Neural crest cell (in vitro differentiated cells): ENCODE measurements at regions not wholly inside any gene's neighbourhood (a gene's known extent, or its start where the extent isn't known, plus 50 kb on each side); places are given as distances from the start of the nearest gene placed in this dataset.
A peak's percentile ranks its signal among the peaks of the same experiment; 100 is the strongest.
"Not testable (repeated sequence)": the region's sequence is repeated elsewhere in the genome, so short reads cannot be mapped to it uniquely, and the experiment has no call there.

Experiments
- DNase-seq: peaks from one replicate; pipeline ENCODE4 v3.0.0; 2021; ENCODE audit warnings: low read depth, mixed read lengths, low spot score
- H3K27ac Mint-ChIP-seq: one replicate; pipeline ENCODE4 v1.8.0; 2021; ENCODE audit warnings: mild to moderate bottlenecking, mixed read lengths; ENCODE audit not compliant: unreplicated experiment
- H3K27me3 Mint-ChIP-seq: 2 replicates; pipeline ENCODE4 v1.8.0; 2021; ENCODE audit warnings: low read depth, mild to moderate bottlenecking, mixed read lengths
- H3K36me3 Mint-ChIP-seq: 2 replicates; pipeline ENCODE4 v1.8.0; 2021; ENCODE audit warnings: low read depth, mild to moderate bottlenecking, mixed read lengths
- H3K4me1 Mint-ChIP-seq: 2 replicates; pipeline ENCODE4 v1.8.0; 2021; ENCODE audit warnings: mixed read lengths
- H3K4me3 Mint-ChIP-seq: one replicate; pipeline ENCODE4 v1.8.0; 2021; ENCODE audit warnings: mild to moderate bottlenecking, mixed read lengths
- H3K9me3 Mint-ChIP-seq: 2 replicates; pipeline ENCODE4 v1.8.0; 2021; ENCODE audit warnings: mixed read lengths
- CTCF ChIP-seq: fragments of 200-600 bp; sonication (generic); conservative IDR thresholded peaks from 2 replicates; pipeline ENCODE4 v1.5.0; 2021; ENCODE audit warnings: antibody characterized with exemption, mild to moderate bottlenecking

DNA sequence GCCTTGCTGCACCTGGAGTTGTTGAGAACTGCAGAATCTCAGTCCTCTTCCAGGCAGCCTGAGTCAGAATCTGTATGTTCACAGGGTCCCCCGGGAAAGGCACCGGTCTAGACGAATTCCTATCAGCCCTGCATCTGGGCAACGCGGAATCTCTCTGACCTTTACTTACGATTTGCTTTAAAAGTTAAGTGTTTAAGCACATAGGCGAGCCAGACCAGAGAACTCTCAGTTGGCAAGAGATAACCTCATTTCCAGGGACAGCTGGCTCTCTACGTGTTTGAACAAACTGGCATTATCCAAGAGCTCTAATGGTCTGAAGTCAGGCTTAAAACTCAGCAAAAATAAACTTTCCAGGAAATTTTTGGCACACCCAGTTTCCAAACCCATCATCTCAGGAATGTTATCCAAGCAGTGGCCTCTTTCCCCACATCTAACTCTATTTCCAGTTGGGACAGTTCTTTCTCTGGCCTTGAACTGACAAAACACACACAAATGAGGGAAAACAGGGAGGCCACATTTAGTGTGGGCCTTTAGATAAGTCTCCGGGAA, 53.4 kb downstream of the HES1 start:
- peaks cover 45% of the 10 kb centered on the region for H3K4me1 Mint-ChIP-seq
- H3K27ac Mint-ChIP-seq = no peak overlapping the region
- no peaks in the 10 kb centered on the region for H3K36me3 Mint-ChIP-seq
- no peaks in the 10 kb centered on the region for H3K9me3 Mint-ChIP-seq
- TF ChIP-seq CTCF = no peak
- DNase-seq = no peak
- peaks cover 5% of the 10 kb centered on the region for H3K27me3 Mint-ChIP-seq
- H3K4me3 Mint-ChIP-seq = no peak overlapping the region

GRCh38 chr3:194191850-194192249, 55.9 kb downstream of the HES1 start:
- not testable (repeated sequence) for H3K9me3 Mint-ChIP-seq, H3K27ac Mint-ChIP-seq, H3K4me3 Mint-ChIP-seq, DNase-seq, H3K36me3 Mint-ChIP-seq
- peaks cover 10% of the 10 kb centered on the region for H3K27me3 Mint-ChIP-seq
- H3K4me1 Mint-ChIP-seq = peaks cover 35% of the 10 kb centered on the region

- TF ChIP-seq CTCF = no peak
- Mint-ChIP-seq H3K9me3 (no peaks in the 10 kb centered on the region), H3K27me3 (peaks cover 24% of the 10 kb centered on the region), H3K4me1 (peaks cover 17% of the 10 kb centered on the region), H3K27ac (no peak overlapping the region), H3K36me3 (no peaks in the 10 kb centered on the region), H3K4me3 (peak overlapping the region; percentile 0)
- DNase-seq = no peak
Measured at GRCh38 chr3:194194051-194194756, 58.3 kb downstream of the HES1 start.

DNA sequence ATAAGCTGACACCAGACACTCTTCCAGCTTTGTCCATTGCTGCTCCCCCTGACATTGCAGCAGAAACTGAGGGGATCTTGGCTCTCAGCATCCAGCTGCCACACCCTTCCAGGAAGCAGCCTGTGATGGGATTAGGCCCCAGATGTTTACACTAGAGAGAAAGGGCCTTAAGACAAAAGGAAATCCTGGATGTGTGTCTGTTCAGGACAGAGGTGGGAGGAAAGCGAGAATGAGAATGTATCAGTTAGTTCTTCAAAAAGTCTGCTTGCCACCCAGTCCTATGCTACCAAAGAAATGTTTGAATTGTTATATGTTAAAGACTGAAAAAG, 58.8 kb downstream of the HES1 start:
- TF ChIP-seq CTCF = no peak
- Mint-ChIP-seq H3K9me3 (no peaks in the 10 kb centered on the region), H3K36me3 (no peaks in the 10 kb centered on the region), H3K27ac (no peak overlapping the region), H3K4me1 (peaks cover 15% of the 10 kb centered on the region), H3K4me3 (peak overlapping the region; percentile 0), H3K27me3 (peaks cover 26% of the 10 kb centered on the region)
- no peak for DNase-seq

DNA sequence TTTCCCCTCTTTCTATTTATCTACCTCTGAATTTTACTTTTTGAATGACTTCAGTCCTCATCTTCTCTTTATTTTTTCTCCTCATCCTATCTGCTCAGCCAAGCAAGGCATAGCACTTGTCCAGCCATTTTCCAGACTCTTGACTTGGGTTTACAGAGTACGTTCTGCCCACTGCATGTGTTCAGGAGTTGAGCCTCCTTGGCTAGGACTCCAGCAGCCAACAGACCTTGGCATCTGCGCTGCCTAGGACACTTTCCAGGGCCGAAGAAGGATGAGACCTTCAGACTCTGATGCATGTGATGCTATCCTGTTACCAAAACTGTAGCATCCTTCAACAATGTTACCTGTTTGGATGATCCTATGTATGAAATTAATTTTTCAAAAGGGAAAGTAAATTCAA, 59.7 kb downstream of the HES1 start:
- Mint-ChIP-seq H3K9me3 (no peaks in the 10 kb centered on the region), H3K4me3 (no peak overlapping the region), H3K36me3 (no peaks in the 10 kb centered on the region), H3K4me1 (peaks cover 17% of the 10 kb centered on the region), H3K27ac (no peak overlapping the region), H3K27me3 (peaks cover 29% of the 10 kb centered on the region)
- no peak for TF ChIP-seq CTCF
- DNase-seq = no peak

DNA sequence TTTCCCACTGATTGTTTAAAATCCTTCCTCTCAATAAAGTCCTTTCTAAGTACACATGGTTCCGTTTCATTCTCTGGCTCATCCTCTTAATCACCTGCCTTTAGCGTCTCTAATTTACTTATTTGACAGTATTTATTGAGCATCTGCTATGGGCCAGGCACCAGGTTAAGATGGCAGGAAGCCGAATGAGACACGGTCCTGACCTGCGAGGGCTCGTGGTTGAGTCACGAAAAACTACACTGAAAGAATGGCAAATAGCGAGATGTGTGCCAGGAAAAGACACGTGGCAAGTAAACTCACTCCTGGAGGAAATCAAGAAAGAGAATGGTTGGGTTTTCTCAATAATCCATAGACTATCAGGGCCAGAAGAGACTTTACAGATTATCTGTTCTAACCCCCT, 60.9 kb downstream of the HES1 start:
- TF ChIP-seq CTCF = no peak
- H3K4me3 Mint-ChIP-seq = no peak overlapping the region
- H3K27ac Mint-ChIP-seq = no peak overlapping the region
- H3K36me3 Mint-ChIP-seq = no peaks in the 10 kb centered on the region
- H3K27me3 Mint-ChIP-seq = peaks cover 39% of the 10 kb centered on the region
- peaks cover 26% of the 10 kb centered on the region for H3K4me1 Mint-ChIP-seq
- no peak for DNase-seq
- H3K9me3 Mint-ChIP-seq = no peaks in the 10 kb centered on the region
